Neural cell (in vitro differentiated cells): ENCODE measurements at regions not wholly inside any gene's neighbourhood (a gene's known extent, or its start where the extent isn't known, plus 50 kb on each side); places are given as distances from the start of the nearest gene placed in this dataset.

Source experiments
- EP300 ChIP-seq: fragments of 450-650 bp; conservative IDR thresholded peaks from 2 replicates; pipeline ENCODE4 v1.6.1; 2014; ENCODE audit warnings: antibody characterized with exemption, mild to moderate bottlenecking, moderate library complexity; ENCODE audit not compliant: poor library complexity, severe bottlenecking
- EZH2 ChIP-seq: fragments of 200-600, 300-800 bp; shearing (Covaris generic), sonication (generic); IDR thresholded peaks from 2 replicates; pipeline ENCODE4 v1.6.1; 2014; ENCODE audit warnings: antibody characterized with exemption, low read length, borderline replicate concordance, mild to moderate bottlenecking; ENCODE audit not compliant: insufficient read depth, poor library complexity, severe bottlenecking
- POLR2AphosphoS5 ChIP-seq: IDR thresholded peaks from 2 replicates; pipeline ENCODE4 v1.6.1; 2012
- TAF1 ChIP-seq: IDR thresholded peaks from 2 replicates; pipeline ENCODE4 v1.6.1; 2012; ENCODE audit warnings: low read depth
- TF ChIP-seq, protein P1 (sequence below): fragments of 450-650 bp; IDR thresholded peaks from 2 replicates; pipeline ENCODE4 v1.5.1; 2014; ENCODE audit warnings: antibody characterized with exemption, mild to moderate bottlenecking, moderate library complexity; ENCODE audit not compliant: poor library complexity, severe bottlenecking
- TF ChIP-seq, protein P2 (sequence below): IDR thresholded peaks from 2 replicates; pipeline ENCODE4 v1.6.1; 2012; ENCODE audit warnings: borderline replicate concordance

DNA sequence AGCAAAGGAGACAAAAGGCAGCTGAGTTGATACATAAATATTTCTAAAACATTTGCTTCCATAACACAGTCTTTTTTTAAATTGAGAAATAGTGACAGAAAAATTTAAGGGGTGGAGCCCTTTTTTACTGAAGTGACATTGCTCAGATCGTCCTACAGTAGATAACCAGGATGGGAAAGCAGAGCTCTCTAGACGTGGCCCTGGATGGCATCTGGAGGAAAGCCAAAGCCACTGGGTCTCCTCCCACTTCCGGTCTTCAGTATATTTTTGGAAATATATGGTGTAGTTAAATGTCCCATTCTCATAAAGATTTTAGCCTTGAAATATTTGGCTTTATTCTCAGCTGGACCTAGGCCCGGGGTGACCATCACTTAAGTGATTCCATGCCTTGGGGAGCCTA is 326.1 kb downstream of the ZNF621 start:
- TF ChIP-seq, protein P1, sequence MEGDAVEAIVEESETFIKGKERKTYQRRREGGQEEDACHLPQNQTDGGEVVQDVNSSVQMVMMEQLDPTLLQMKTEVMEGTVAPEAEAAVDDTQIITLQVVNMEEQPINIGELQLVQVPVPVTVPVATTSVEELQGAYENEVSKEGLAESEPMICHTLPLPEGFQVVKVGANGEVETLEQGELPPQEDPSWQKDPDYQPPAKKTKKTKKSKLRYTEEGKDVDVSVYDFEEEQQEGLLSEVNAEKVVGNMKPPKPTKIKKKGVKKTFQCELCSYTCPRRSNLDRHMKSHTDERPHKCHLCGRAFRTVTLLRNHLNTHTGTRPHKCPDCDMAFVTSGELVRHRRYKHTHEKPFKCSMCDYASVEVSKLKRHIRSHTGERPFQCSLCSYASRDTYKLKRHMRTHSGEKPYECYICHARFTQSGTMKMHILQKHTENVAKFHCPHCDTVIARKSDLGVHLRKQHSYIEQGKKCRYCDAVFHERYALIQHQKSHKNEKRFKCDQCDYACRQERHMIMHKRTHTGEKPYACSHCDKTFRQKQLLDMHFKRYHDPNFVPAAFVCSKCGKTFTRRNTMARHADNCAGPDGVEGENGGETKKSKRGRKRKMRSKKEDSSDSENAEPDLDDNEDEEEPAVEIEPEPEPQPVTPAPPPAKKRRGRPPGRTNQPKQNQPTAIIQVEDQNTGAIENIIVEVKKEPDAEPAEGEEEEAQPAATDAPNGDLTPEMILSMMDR, result no peak
- no peak for TF ChIP-seq EZH2
- no peak for TF ChIP-seq POLR2AphosphoS5
- no peak for TF ChIP-seq TAF1
- TF ChIP-seq, protein P2, sequence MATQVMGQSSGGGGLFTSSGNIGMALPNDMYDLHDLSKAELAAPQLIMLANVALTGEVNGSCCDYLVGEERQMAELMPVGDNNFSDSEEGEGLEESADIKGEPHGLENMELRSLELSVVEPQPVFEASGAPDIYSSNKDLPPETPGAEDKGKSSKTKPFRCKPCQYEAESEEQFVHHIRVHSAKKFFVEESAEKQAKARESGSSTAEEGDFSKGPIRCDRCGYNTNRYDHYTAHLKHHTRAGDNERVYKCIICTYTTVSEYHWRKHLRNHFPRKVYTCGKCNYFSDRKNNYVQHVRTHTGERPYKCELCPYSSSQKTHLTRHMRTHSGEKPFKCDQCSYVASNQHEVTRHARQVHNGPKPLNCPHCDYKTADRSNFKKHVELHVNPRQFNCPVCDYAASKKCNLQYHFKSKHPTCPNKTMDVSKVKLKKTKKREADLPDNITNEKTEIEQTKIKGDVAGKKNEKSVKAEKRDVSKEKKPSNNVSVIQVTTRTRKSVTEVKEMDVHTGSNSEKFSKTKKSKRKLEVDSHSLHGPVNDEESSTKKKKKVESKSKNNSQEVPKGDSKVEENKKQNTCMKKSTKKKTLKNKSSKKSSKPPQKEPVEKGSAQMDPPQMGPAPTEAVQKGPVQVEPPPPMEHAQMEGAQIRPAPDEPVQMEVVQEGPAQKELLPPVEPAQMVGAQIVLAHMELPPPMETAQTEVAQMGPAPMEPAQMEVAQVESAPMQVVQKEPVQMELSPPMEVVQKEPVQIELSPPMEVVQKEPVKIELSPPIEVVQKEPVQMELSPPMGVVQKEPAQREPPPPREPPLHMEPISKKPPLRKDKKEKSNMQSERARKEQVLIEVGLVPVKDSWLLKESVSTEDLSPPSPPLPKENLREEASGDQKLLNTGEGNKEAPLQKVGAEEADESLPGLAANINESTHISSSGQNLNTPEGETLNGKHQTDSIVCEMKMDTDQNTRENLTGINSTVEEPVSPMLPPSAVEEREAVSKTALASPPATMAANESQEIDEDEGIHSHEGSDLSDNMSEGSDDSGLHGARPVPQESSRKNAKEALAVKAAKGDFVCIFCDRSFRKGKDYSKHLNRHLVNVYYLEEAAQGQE, result no peak
- no peak for TF ChIP-seq EP300
